ENCODE measurements at regions not wholly inside any gene's neighbourhood (a gene's known extent, or its start where the extent isn't known, plus 50 kb on each side); places are given as distances from the start of the nearest gene placed in this dataset.
"Not testable (repeated sequence)": the region's sequence is repeated elsewhere in the genome, so short reads cannot be mapped to it uniquely, and the experiment has no call there.

GRCh38 chr10:84704101-84704500 is 375.7 kb downstream of the CCSER2 start:
- DNase-seq, result no peak

DNA sequence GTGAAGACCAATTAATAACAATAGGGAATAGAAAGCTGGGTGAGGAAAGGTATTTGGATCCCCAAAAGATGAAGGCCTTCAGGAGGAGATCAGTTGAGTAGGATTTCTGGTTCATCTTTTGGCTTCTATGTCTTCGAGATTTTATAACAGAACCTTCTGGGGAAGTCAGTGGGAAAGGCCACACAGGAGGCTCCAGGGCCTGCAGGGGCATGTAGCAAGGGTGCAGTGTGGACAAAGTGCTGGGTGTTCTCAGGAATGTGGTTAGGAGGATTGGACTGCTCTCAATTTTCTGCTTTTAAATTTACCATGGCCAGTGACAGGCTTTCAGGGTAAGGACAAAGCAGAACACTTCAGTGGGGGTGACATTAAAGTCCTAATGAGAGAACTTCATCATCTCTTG is 378.0 kb downstream of the CCSER2 start:
- DNase-seq, result no peak

DNA sequence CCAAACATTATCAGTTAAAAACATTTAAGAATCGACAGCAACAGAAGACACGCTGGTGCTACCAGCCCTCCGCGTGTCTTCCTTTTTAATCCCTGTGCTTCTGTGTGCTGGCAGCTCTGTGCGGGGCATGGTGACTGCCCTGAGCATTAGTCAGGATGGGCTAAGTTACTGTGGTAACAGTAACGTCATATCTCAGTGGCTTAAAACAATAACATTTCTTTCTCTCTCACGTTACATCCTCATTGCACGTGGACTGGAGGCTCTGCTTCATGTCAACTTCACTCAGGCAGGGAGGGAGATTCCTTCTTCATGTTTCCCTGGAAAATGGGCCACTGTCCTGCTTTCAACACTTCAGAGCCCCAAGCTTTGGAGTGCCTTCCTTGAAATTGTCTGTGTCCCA is 378.5 kb downstream of the CCSER2 start:
- peak; percentile 39 for DNase-seq

GRCh38 chr10:84715911-84716310 is 387.5 kb downstream of the CCSER2 start:
- peak; percentile 36 for DNase-seq

- no peak for DNase-seq
Observed at GRCh38 chr10:84718877-84719616, 390.7 kb downstream of the CCSER2 start.

GRCh38 chr10:84719687-84720086 is 391.3 kb downstream of the CCSER2 start:
- no peak for DNase-seq

DNA sequence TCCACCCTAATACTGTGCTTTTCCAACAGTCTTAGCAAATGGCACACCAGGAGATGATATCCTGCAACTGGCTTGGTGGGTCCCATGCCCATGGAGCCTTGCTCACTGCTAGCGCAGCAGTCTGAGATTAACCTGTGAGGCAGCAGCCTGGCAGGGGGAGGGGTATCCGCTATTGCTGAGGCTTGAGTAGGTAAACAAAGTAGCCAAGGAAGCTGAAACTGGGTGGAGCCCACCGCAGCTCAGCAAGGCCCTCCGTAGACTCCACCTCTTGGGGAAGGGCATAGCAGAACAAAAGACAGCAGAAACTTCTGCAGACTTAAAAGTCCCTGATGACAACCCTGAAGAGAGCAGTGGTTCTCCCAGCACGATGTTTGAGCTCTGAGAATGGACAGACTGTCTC is 399.0 kb downstream of the CCSER2 start:
- DNase-seq, result no peak

GRCh38 chr10:84739126-84739525 is 410.7 kb downstream of the CCSER2 start:
- not testable (repeated sequence) for DNase-seq

- no peak for DNase-seq
Observed at GRCh38 chr10:84739641-84740040, 411.3 kb downstream of the CCSER2 start.

GRCh38 chr10:84743483-84743882 is 415.1 kb downstream of the CCSER2 start:
- DNase-seq, result peak; percentile 12

GRCh38 chr10:84755311-84755710 is 426.9 kb downstream of the CCSER2 start:
- no peak for DNase-seq

DNA sequence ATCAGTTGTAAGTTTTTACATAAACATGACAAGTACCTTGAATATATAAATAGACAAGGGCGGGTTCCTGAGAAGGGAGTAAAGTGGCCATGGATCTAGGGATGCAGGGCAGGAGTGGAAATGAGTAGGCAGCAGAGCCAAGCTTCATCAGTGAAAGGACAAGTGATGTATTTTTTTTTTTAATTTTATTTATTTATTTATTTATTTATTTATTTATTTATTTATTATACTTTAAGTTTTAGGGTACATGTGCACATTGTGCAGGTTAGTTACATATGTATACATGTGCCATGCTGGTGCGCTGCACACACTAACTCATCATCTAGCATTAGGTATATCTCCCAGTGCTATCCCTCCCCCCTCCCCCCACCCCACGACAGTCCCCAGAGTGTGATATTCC is 428.3 kb downstream of the CCSER2 start:
- DNase-seq, result not testable (repeated sequence)

DNA sequence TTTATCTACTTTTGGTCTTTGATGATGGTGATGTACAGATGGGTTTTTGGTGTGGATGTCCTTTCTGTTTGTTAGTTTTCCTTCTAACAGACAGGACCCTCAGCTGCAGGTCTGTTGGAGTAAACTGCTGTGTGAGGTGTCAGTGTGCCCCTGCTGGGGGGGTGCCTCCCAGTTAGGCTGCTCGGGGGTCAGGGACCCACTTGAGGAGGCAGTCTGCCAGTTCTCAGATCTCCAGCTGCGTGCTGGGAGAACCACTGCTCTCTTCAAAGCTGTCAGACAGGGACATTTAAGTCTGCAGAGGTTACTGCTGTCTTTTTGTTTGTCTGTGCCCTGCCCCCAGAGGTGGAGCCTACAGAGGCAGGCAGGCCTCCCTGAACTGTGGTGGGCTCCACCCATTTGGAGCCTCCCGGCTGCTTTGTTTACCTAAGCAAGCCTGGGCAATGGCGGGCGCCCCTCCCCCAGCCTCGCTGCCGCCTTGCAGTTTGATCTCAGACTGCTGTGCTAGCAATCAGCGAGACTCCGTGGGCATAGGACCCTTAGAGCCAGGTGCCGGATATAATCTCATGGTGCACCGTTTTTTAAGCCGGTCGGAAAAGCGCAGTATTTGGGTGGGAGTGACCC is 433.7 kb downstream of the CCSER2 start:
- DNase-seq, result not testable (repeated sequence)

- no peak for DNase-seq
Observed at GRCh38 chr10:84762754-84763394, 434.5 kb downstream of the CCSER2 start.

DNA sequence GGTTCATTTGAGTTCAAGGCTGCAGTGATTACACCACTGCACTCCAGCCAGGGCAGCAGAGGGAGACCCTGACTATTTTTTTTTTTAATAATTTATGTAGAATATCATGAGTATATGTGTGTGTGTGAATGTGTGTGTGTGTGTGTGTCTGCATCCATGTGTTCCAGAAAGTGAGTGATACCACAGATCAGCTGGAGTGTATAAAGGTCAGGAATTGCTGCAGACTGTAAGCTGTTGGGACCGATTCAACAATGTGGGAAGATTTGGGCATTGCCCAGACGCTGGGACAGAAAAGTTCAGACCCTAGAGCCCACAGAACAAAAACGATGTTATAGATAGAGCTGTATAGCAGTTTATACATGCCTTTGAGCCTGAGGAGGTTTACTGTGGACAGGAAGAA is 435.6 kb downstream of the CCSER2 start:
- DNase-seq, result no peak

DNA sequence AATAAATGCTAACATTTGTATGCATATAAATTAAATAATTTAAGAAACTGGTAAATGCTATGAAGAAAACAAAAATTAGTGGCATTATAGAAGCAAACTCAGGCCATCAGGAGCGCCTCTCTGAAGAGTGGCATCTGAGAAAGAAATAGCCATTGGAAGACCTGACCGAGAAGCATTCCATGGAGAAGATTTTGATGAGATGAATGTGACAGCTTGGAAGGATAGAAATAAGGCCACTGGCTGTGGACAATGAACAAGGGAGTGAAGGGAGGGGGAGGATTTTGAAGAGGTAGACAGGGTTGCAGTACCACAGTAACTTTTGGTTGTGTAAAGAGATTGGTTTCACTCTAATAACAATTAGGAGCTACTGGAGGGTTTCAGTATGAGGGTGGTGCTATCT is 436.7 kb downstream of the CCSER2 start:
- DNase-seq, result no peak

DNA sequence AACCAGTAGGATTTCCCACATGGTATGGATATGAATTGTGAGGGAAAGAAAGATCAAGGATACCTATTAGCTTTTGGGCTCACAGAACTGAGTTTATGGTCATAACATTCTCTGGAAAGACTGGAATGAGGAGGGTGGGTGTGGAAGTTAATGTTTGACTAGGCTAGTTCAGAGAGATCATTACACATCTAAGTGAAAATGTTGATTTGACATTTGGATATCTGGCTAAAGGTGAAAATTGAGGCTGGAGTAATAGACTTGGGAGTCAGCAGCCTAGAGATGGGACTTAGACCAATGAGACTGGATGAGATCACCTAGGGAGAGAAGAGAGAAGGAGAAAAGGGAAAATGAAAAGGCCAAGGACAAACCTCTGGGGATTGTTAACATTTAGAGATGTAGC is 437.3 kb downstream of the CCSER2 start:
- no peak for DNase-seq

DNA sequence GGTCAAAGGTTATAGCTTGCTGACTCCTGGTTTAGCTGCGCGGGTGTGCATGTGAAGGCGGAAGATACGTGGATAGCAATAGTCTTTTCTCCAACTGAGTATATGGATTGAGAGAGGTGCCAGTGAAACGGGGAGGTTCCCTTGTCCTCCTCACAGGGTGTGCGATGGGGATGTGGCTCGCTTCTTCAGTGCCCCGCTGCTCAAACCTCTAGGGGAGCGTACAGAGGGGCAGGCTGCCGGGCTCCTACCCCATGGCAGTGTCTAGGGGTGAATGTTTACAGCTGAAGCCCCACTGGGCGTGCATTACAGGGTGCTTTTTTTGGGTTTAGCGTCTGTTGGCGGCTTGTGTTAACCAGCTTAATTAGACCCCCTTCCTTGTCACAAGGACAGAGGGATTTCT is 438.5 kb downstream of the CCSER2 start:
- DNase-seq, result no peak

- no peak for DNase-seq
Observed at GRCh38 chr10:84768132-84768531, 439.7 kb downstream of the CCSER2 start.

DNA sequence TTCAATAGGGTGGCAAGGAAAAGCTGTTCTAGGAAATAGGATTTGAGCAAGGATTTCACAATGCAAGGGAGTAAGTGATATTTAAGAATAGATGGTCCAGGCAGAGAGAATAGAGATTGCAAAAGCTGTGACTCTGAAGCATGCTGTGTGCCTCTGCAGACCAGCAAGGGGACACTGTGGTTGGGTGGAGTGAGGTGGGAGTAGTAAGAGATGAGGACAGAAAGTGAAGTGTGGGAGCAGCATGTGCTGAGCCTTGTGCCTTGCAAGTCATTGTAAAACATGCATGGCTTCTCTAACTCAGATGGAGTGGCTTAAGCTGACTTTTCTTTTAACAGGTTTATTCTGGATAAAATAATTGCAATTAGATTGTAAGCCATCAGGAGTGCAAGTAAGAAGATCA is 442.4 kb downstream of the CCSER2 start:
- DNase-seq, result no peak

DNA sequence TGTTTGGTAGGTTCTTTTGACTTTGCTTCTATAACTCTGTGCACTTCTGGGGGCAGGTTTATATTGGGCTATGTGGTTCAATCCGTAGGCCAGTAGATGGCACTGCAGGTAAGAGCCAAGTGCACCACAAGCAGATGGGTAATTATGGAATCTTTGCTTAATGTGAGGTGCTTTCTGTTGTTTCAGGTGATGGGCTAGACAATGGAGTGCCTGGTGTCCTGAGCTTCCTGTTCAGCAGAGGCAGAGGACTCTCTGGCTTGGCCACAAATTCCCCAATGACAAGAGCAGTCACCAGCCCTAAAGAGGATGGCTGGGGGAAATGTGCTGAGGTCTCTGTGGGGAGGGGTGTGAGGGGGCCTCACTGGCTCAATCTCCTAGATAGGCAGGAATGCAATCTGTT is 455.0 kb downstream of the CCSER2 start:
- peak; percentile 44 for DNase-seq

DNA sequence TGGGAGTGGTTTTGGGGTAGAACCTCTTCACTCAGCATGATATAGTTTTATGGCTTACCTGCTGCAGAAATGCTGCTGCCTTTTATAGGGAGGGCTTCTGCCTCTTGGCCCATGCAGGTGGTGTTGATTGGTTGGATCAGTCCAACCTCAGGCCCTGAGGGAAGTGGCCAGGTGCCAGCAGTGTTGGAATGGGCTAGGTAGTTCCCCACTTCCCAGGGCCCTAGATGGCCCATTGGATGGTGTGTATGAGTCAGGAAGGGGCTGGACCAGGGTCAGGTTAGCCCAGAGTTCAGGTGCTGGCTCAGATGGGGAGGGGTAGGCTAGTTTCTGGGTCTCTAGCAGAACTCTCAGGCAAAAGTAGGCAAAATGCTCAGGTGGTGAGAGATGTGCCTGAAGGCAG is 455.5 kb downstream of the CCSER2 start:
- no peak for DNase-seq

- no peak for DNase-seq
Observed at GRCh38 chr10:84784749-84785148, 456.4 kb downstream of the CCSER2 start.

DNA sequence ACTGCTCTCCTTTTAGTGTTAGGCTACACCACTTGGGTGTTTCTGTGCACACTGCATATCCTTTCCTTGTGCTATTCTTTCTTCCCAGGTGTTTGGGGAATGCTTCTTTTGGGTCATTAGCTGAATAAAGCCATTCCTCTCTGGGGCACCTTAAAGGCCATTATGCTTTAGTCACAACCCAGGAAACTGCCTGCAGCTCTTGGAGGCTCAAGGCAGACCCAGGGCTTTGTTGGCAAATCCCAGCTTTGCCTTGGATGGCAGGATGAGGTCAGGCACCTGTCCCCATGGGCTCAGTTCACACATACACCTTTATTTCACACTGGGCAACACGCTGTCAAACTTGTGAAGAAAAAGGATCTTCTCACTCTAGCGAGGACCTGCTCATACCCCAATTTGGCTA is 460.6 kb downstream of the CCSER2 start:
- DNase-seq, result no peak
